ENCODE measurements at regions not wholly inside any gene's neighbourhood (a gene's known extent, or its start where the extent isn't known, plus 50 kb on each side); places are given as distances from the start of the nearest gene placed in this dataset.

DNA sequence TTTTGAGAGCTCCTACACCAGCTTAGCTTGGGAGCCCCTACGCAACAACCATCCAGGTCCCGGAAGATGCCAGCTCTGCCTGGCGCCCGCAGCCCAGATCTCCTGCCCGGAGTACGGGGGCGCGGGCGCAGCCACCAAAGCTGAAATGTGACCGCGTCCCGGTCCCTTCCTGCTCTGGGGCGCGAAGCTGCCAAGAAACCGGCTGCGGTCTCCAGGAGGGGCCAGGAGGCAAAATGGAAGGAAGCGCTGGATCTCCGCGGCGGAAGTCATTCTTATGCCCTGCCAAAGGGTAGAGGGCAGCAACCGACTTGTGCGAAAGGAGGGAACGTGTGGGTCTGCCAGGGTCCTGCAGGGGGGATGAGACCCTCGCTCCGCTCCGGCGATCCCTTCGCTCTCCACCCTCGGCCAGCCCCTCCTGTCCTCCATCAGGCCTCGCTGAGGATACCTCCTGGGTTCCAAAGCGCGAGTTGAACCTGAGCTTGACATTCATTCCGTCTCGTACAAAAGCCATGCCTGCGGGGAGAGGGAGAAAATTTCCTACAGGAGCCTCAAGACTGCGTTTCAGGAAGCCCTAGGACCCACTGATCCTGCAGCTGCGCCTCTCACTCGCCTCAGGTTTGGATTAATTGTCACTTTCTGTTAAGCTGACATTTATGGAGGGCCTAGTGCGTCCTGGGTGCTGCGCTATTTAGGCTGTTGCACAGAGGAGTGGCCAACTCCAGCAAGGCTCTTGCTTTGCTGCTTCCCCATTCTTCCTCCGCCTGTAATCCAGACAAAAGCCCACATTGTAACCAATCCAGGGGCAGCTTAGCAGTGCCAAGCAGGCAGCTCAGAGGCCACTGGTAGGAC is 98.3 kb upstream of the VGLL3 start:
- H3K4me3 ChIP-seq (ENCODE audit: control insufficient read depth in 1 of 2, extremely low read depth in 1 of 2, low read length in 1 of 2), result peak overlapping the region; percentile 23 to 81
- CTCF ChIA-PET, result no interaction called here
- no peaks in the 10 kb centered on the region for H3K36me3 Mint-ChIP-seq

DNA sequence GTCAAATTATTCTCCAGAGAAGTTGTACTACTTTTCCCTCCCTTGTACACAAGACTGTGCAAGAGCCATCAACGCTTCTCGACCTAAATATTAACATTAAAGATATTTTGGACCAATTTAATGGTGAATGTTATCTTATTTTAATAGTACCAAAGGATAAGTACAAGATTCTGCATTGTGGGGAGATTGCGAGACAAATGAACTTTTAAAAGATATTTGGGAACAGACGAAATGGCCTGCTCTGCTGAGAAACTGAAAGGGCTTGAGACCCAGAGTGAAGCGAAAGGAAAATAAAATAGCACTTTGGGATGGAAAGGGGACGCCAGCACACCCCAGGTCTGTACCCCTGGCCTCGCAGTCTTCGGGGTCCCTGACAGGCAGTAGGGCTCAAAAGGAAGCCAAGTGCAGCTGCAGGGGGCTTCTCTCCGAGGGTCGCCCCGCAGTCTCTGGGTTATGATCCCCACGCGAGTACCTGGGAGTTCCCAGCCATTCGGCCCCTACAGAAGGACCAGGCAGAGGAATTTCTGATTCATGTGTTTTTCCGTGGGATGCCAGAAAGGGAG is 97.6 kb upstream of the VGLL3 start:
- WGBS (ENCODE audit: insufficient coverage), result 21% methylated on average over 13 of the region's 15 CpGs
- Histone ChIP-seq H3K4me3 (ENCODE audit: control insufficient read depth in 1 of 2, extremely low read depth in 1 of 2, low read length in 1 of 2) (peak overlapping the region; percentile 23 to 81), H3K4me1 (ENCODE audit: control insufficient read depth in 1 of 2, extremely low read depth in 1 of 2, insufficient read depth in 2 of 2, low read length in 2 of 2) (peaks cover 0 to 12% of the 10 kb centered on the region in 2 experiments), H3K36me3 (ENCODE audit: control insufficient read depth in 2 of 2, extremely low read depth in 1 of 2, insufficient read depth in 1 of 2, low read length in 1 of 2) (no peaks in the 10 kb centered on the region), H3K27me3 (replicated peaks in 1 of 2; ENCODE audit: control insufficient read depth in 2 of 2, extremely low read depth in 1 of 2, insufficient read depth in 2 of 2, low read length in 1 of 2) (peaks cover 0 to 11% of the 10 kb centered on the region in 2 experiments), H3K9me3 (no peaks in the 10 kb centered on the region), H3K27ac (ENCODE audit: low read length) (no peak overlapping the region)
- Mint-ChIP-seq H3K36me3 (no peaks in the 10 kb centered on the region), H3K9me3 (no peaks in the 10 kb centered on the region), H3K27me3 (peaks cover 4 to 15% of the 10 kb centered on the region in 2 donors), H3K4me3 (peak overlapping the region; percentile 59 to 74 (median 59)), H3K27ac (no peak overlapping the region), H3K4me1 (peaks cover 11 to 16% (median 14%) of the 10 kb centered on the region in 3 donors)
- DNase-seq (no peak), ATAC-seq (replicated peaks in 1 of 4) (no peak)
- ChIA-PET CTCF (no interaction called here), POLR2A (no interaction called here)

More for the DNA sequence above, 98.3 kb upstream of the VGLL3 start:
- Histone ChIP-seq H3K9me3 (no peaks in the 10 kb centered on the region), H3K27me3 (replicated peaks in 1 of 2; ENCODE audit: control insufficient read depth in 2 of 2, extremely low read depth in 1 of 2, insufficient read depth in 2 of 2, low read length in 1 of 2) (peaks cover 0 to 11% of the 10 kb centered on the region in 2 experiments), H3K27ac (ENCODE audit: low read length) (no peak overlapping the region), H3K4me1 (ENCODE audit: control insufficient read depth in 1 of 2, extremely low read depth in 1 of 2, insufficient read depth in 2 of 2, low read length in 2 of 2) (peaks cover 0 to 12% of the 10 kb centered on the region in 2 experiments), H3K36me3 (ENCODE audit: control insufficient read depth in 2 of 2, extremely low read depth in 1 of 2, insufficient read depth in 1 of 2, low read length in 1 of 2) (no peaks in the 10 kb centered on the region)
- no peak overlapping the region for H3K27ac Mint-ChIP-seq
- no peaks in the 10 kb centered on the region for H3K9me3 Mint-ChIP-seq
- ATAC-seq (replicated peaks in 1 of 4) (peak in 3 of 4 experiments; percentile 16 to 36 (median 30)), DNase-seq (peak in 1 of 35 experiments; percentile 7)
- peaks cover 4 to 15% of the 10 kb centered on the region in 2 donors for H3K27me3 Mint-ChIP-seq
- 6% methylated on average over 39 of the region's 41 CpGs for WGBS (ENCODE audit: insufficient coverage)
- peaks cover 11 to 16% (median 14%) of the 10 kb centered on the region in 3 donors for H3K4me1 Mint-ChIP-seq
- POLR2A ChIA-PET, result no interaction called here
- H3K4me3 Mint-ChIP-seq, result peak overlapping the region; percentile 59 to 74 (median 59)

DNA sequence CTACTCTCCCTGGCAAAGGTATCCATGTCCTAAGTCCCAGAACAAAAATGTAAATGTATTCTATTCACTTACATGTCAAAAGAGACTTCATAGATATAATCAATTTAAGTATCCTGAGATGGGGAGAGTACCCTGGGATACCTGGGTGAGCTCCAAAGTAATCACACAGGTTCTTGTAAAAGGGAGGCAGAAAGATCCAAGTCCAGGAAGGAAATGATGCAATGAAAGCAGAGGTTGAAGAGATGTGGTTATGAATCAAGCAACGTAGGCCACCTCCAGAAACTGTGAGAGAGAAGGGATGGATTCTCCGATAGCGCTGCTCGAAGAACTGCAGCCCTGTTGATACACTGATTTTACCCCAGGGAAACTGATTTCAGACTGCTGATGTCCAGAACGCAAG is 93.9 kb upstream of the VGLL3 start:
- no peaks in the 10 kb centered on the region for H3K36me3 Mint-ChIP-seq
- Histone ChIP-seq H3K36me3 (ENCODE audit: control insufficient read depth in 2 of 2, extremely low read depth in 1 of 2, insufficient read depth in 1 of 2, low read length in 1 of 2) (no peaks in the 10 kb centered on the region), H3K27me3 (replicated peaks in 1 of 2; ENCODE audit: control insufficient read depth in 2 of 2, extremely low read depth in 1 of 2, insufficient read depth in 2 of 2, low read length in 1 of 2) (peaks cover 0 to 11% of the 10 kb centered on the region in 2 experiments), H3K4me3 (ENCODE audit: control insufficient read depth in 1 of 2, extremely low read depth in 1 of 2, low read length in 1 of 2) (no peak overlapping the region), H3K4me1 (ENCODE audit: control insufficient read depth in 1 of 2, extremely low read depth in 1 of 2, insufficient read depth in 2 of 2, low read length in 2 of 2) (peaks cover 0 to 12% of the 10 kb centered on the region in 2 experiments), H3K9me3 (no peaks in the 10 kb centered on the region), H3K27ac (ENCODE audit: low read length) (no peak overlapping the region)
- peaks cover 7 to 12% of the 10 kb centered on the region in 2 donors for H3K27me3 Mint-ChIP-seq
- ChIA-PET CTCF (no interaction called here), POLR2A (no interaction called here)
- no peak for DNase-seq
- H3K27ac Mint-ChIP-seq, result no peak overlapping the region
- peak in 1 of 4 experiments; percentile 26 for ATAC-seq (replicated peaks in 1 of 4)
- 60% methylated on average over 1 of the region's 5 CpGs for WGBS (ENCODE audit: insufficient coverage)
- H3K9me3 Mint-ChIP-seq, result no peaks in the 10 kb centered on the region
- peaks cover 9 to 14% (median 12%) of the 10 kb centered on the region in 3 donors for H3K4me1 Mint-ChIP-seq
- no peak overlapping the region for H3K4me3 Mint-ChIP-seq

DNA sequence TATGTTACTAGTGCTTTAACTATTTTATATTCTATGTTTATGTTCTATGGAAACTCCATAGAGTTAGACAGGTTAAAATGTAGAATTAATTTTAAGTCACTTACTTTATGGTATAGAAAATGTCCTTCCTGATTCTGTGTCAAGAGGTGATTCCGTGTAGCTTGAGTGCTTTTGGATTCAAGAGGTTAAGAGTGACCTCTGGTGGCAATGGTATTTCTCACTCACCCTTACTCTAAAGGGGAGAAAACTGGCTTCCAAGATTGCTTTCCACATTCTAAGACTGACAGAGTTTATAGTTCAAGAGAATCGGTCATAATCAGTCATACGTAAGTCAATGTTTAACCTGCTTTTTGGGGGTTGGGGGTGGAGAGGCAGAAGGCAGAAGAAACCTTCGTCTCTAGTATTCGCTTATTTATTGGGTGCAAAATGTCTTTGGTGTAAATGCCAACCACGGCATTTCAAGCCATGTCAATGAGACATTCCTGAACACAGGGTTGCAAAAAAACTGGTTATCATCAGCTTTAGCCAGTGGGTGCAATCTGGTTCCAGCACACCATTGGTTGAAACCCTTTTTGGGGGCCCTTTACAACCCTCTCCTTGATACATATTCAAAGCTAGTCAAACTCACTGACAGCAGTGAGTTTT is 92.0 kb upstream of the VGLL3 start:
- Mint-ChIP-seq H3K27ac (no peak overlapping the region), H3K4me1 (no peaks in the 10 kb centered on the region), H3K4me3 (no peak overlapping the region), H3K27me3 (peaks cover 0 to 5% of the 10 kb centered on the region in 2 donors), H3K36me3 (no peaks in the 10 kb centered on the region), H3K9me3 (no peaks in the 10 kb centered on the region)
- CTCF ChIA-PET, result no interaction called here
- Histone ChIP-seq H3K36me3 (ENCODE audit: control insufficient read depth in 2 of 2, extremely low read depth in 1 of 2, insufficient read depth in 1 of 2, low read length in 1 of 2) (no peaks in the 10 kb centered on the region), H3K9me3 (no peaks in the 10 kb centered on the region), H3K27ac (ENCODE audit: low read length) (no peak overlapping the region), H3K4me3 (ENCODE audit: control insufficient read depth in 1 of 2, extremely low read depth in 1 of 2, low read length in 1 of 2) (no peak overlapping the region), H3K4me1 (ENCODE audit: control insufficient read depth in 1 of 2, extremely low read depth in 1 of 2, insufficient read depth in 2 of 2, low read length in 2 of 2) (no peaks in the 10 kb centered on the region), H3K27me3 (replicated peaks in 1 of 2; ENCODE audit: control insufficient read depth in 2 of 2, extremely low read depth in 1 of 2, insufficient read depth in 2 of 2, low read length in 1 of 2) (no peaks in the 10 kb centered on the region)
- ATAC-seq (replicated peaks in 1 of 4) (no peak), DNase-seq (no peak)
- POLR2A ChIA-PET, result no interaction called here
- WGBS (ENCODE audit: insufficient coverage), result 73% methylated on average over 4 of the region's 6 CpGs

DNA sequence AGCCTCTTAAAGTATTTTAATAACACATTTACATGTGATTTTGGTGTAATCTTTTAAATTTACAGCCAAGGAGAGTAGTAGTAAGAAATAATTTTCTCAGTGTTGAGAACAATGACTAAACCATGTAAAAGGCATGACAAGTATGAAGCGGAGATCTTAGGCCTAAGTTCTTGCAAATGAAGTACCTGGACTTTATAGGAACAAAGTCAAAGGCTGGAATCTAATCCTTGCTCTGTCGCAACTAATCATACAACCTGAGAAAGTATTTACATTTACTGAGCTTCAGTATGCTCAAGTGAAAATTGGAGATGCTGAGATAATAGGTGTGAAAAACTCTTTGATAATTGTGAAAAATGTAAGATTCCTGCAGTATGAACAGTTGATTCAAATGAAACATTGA is 86.4 kb upstream of the VGLL3 start:
- no peaks in the 10 kb centered on the region for H3K27me3 ChIP-seq (replicated peaks in 1 of 2; ENCODE audit: control insufficient read depth in 2 of 2, extremely low read depth in 1 of 2, insufficient read depth in 2 of 2, low read length in 1 of 2)
- H3K4me1 Mint-ChIP-seq, result no peaks in the 10 kb centered on the region
- no peaks in the 10 kb centered on the region for H3K36me3 Mint-ChIP-seq
- ATAC-seq (replicated peaks in 1 of 4) (no peak), DNase-seq (no peak)
- H3K4me3 Mint-ChIP-seq, result no peak overlapping the region
- no peak overlapping the region for H3K4me3 ChIP-seq (ENCODE audit: control insufficient read depth in 1 of 2, extremely low read depth in 1 of 2, low read length in 1 of 2)
- H3K4me1 ChIP-seq (ENCODE audit: control insufficient read depth in 1 of 2, extremely low read depth in 1 of 2, insufficient read depth in 2 of 2, low read length in 2 of 2), result no peaks in the 10 kb centered on the region
- H3K27ac ChIP-seq (ENCODE audit: low read length), result no peak overlapping the region
- H3K27ac Mint-ChIP-seq, result no peak overlapping the region
- peaks cover 0 to 5% of the 10 kb centered on the region in 2 donors for H3K27me3 Mint-ChIP-seq
- POLR2A ChIA-PET, result no interaction called here
- WGBS (ENCODE audit: insufficient coverage), result no CpG with 5 or more reads among the region's 2 CpGs
- H3K9me3 Mint-ChIP-seq, result no peaks in the 10 kb centered on the region
- no peaks in the 10 kb centered on the region for H3K36me3 ChIP-seq (ENCODE audit: control insufficient read depth in 2 of 2, extremely low read depth in 1 of 2, insufficient read depth in 1 of 2, low read length in 1 of 2)
- H3K9me3 ChIP-seq, result no peaks in the 10 kb centered on the region
- CTCF ChIA-PET, result no interaction called here

DNA sequence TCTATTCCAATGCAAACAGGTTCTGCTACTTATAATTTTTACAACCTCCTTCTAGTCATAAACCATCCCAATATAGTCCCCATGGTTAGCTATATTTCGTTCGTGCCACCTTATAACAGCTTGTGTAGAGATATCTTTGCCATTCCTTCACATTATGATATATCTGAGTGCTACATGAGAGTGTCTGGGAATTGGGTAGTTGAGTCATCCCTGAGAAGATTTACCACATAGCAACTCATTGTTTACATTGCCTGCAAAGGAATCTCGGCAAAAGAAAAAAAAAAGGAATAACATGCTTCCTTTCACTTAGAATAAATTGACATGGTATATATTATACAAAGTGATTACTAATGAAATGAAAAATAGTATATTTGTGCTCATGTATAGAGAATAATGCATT is 86.0 kb upstream of the VGLL3 start:
- Histone ChIP-seq H3K36me3 (ENCODE audit: control insufficient read depth in 2 of 2, extremely low read depth in 1 of 2, insufficient read depth in 1 of 2, low read length in 1 of 2) (no peaks in the 10 kb centered on the region), H3K27ac (ENCODE audit: low read length) (no peak overlapping the region), H3K9me3 (no peaks in the 10 kb centered on the region), H3K27me3 (replicated peaks in 1 of 2; ENCODE audit: control insufficient read depth in 2 of 2, extremely low read depth in 1 of 2, insufficient read depth in 2 of 2, low read length in 1 of 2) (no peaks in the 10 kb centered on the region), H3K4me1 (ENCODE audit: control insufficient read depth in 1 of 2, extremely low read depth in 1 of 2, insufficient read depth in 2 of 2, low read length in 2 of 2) (no peaks in the 10 kb centered on the region), H3K4me3 (ENCODE audit: control insufficient read depth in 1 of 2, extremely low read depth in 1 of 2, low read length in 1 of 2) (no peak overlapping the region)
- Mint-ChIP-seq H3K4me3 (no peak overlapping the region), H3K36me3 (no peaks in the 10 kb centered on the region), H3K9me3 (no peaks in the 10 kb centered on the region), H3K27me3 (peaks cover 0 to 5% of the 10 kb centered on the region in 2 donors), H3K4me1 (no peaks in the 10 kb centered on the region), H3K27ac (no peak overlapping the region)
- DNase-seq, result no peak
- WGBS (ENCODE audit: insufficient coverage), result no CpG with 5 or more reads among the region's 3 CpGs
- ChIA-PET CTCF (no interaction called here), POLR2A (no interaction called here)
- ATAC-seq (replicated peaks in 1 of 4), result no peak

Measured in T-cell (primary cell).